ENCODE measurements at regions not wholly inside any gene's neighbourhood (a gene's known extent, or its start where the extent isn't known, plus 50 kb on each side); places are given as distances from the start of the nearest gene placed in this dataset.

DNA sequence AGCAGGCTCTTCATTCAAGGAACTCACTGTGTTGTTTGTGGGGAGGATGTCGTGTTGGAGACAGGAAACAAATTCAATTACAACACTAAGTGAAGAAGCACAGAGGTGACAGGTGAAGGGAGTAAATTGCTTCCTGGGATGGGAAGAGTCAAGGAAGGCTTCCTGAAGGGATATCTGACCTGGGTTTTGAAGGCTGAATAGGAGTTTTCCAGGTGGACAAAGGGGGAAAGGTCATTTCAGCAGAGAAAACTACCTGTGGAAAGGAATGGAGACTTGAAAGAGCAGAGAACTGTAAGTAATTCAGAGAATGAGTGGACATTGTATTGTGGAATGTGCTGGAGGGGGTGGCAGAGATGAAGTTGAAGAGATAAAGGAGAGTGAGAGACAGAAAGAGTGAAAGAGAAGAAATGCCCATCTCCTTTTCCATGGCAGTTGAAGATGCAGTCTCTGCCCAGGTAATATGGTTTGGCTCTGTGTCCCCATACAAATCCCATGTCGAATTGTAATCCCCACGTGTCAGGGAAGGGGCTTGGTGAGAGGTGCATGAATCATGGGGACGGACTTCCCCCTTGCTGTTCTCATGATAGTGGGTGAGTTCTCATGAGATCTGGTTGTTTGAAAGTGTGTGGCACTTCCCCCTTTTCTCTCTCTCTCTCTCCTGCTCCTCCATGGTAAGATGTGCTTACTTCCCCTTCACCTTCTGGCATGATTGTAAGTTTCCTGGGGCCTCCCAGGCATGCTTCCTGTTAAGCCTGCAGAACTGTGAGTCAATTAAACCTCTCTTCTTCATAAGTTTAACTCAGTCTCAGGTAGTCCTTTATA is 205.7 kb upstream of the BCOR start:
- DNase-seq (peak; percentile 29), ATAC-seq (ENCODE audit: low read depth) (peak; percentile 31)
- H3K4me1 ChIP-seq (ENCODE audit: control insufficient read depth in 2 of 2, insufficient read depth in 2 of 2, low read length in 2 of 2) = peaks cover 8 to 15% of the 10 kb centered on the region in 2 donors
- H3K9me3 Mint-ChIP-seq (ENCODE audit: insufficient read depth) = no peaks in the 10 kb centered on the region
- H3K36me3 ChIP-seq (replicated peaks in 1 of 2; ENCODE audit: control extremely low read depth in 1 of 2, control insufficient read depth in 1 of 2, extremely low read depth in 1 of 2, insufficient read depth in 2 of 2, low read length in 1 of 2) = no peaks in the 10 kb centered on the region
- TF ChIP-seq, protein P1, sequence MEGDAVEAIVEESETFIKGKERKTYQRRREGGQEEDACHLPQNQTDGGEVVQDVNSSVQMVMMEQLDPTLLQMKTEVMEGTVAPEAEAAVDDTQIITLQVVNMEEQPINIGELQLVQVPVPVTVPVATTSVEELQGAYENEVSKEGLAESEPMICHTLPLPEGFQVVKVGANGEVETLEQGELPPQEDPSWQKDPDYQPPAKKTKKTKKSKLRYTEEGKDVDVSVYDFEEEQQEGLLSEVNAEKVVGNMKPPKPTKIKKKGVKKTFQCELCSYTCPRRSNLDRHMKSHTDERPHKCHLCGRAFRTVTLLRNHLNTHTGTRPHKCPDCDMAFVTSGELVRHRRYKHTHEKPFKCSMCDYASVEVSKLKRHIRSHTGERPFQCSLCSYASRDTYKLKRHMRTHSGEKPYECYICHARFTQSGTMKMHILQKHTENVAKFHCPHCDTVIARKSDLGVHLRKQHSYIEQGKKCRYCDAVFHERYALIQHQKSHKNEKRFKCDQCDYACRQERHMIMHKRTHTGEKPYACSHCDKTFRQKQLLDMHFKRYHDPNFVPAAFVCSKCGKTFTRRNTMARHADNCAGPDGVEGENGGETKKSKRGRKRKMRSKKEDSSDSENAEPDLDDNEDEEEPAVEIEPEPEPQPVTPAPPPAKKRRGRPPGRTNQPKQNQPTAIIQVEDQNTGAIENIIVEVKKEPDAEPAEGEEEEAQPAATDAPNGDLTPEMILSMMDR (IDR thresholded peaks at IDR 0.05) = no peak
- TF ChIP-seq EZH2 (IDR thresholded peaks at IDR 0.05; ENCODE audit: borderline replicate concordance, insufficient read depth, low read depth, low read length, poor library complexity, severe bottlenecking) = no peak
- peaks cover 0 to 18% (median 0%) of the 10 kb centered on the region in 3 donors for H3K9me3 ChIP-seq (ENCODE audit: control extremely low read depth in 1 of 3, control insufficient read depth in 2 of 3, insufficient read depth in 1 of 3, low read length in 2 of 3)
- WGBS (ENCODE audit: insufficient coverage) = no CpG with 5 or more reads among the region's 4 CpGs
- H3K4me1 Mint-ChIP-seq = peaks cover 28% of the 10 kb centered on the region
- no peak overlapping the region for H3K27ac ChIP-seq (ENCODE audit: low read length in 2 of 2)
- no peaks in the 10 kb centered on the region for H4K20me1 ChIP-seq (ENCODE audit: control insufficient read depth, insufficient read depth, low read length, poor library complexity, severe bottlenecking)
- no peak overlapping the region for H3K4me3 ChIP-seq (ENCODE audit: control extremely low read depth in 1 of 5, extremely low read depth in 1 of 5, insufficient read depth in 1 of 5, low read depth in 2 of 5, low read length in 4 of 5)
- ChIA-PET CTCF (no interaction called here), POLR2A (no interaction called here)
- intact Hi-C loops (cut with micrococcal nuclease) = no loop called here
- no peaks in the 10 kb centered on the region for H3K27me3 Mint-ChIP-seq
- H2AFZ ChIP-seq (ENCODE audit: insufficient read depth, low read depth, low read length, poor library complexity, severe bottlenecking) = no peak overlapping the region
- peak overlapping the region; percentile 30 for H3K4me3 Mint-ChIP-seq
- H3K27me3 ChIP-seq (replicated peaks in 1 of 4; ENCODE audit: control extremely low read depth in 1 of 4, control insufficient read depth in 3 of 4, insufficient read depth in 4 of 4, low read length in 3 of 4) = no peaks in the 10 kb centered on the region
- H3K4me2 ChIP-seq (replicated peaks; ENCODE audit: low read depth, low read length, poor library complexity, severe bottlenecking) = no peak overlapping the region
- H3K27ac Mint-ChIP-seq = peak overlapping the region; percentile 1
- no peak overlapping the region for H3K9ac ChIP-seq (ENCODE audit: low read length)
- H3K79me2 ChIP-seq (ENCODE audit: control insufficient read depth, insufficient read depth, low read length) = no peaks in the 10 kb centered on the region

DNA sequence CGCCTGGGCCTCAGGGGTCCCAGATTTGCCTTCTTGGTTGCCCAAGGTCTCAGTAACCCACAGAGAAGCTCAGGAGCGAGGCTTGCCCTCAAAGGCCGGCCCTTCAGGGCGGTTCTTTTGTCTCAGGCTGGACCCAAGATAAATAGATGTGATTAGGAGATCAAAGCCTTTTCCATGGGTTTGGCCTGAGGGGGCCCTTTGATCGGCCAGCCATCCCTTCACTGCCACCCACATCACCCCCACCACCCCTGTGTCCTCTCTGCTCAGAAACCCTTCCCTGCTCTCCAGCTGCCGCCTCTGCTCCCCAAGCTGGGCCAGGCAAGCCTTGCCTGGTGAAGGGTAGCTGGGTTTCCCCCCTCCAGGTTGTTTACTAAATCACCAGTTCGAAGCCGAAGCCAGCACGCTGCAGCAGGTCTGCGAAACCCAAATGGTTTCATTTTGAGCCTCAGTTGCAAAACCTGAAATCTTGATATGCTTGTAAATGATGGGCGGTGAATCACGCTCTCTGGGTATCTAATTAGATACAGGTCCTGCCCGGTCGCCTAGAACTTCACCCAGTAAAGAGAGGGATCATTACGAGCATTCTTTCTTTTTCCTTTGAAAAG is 202.6 kb upstream of the BCOR start:
- CTCF ChIA-PET = no interaction called here
- H3K27ac Mint-ChIP-seq = no peak overlapping the region

More for the DNA sequence above, 202.6 kb upstream of the BCOR start:
- H3K4me3 Mint-ChIP-seq = peak overlapping the region; percentile 49
- POLR2A ChIA-PET = interaction anchor here (0.6 kb wide), 1 partner anchor 883 kb away, joined by 6 read pairs; no protein-coding TSS in a partner anchor
- 70% methylated on average over 3 of the region's 15 CpGs for WGBS (ENCODE audit: insufficient coverage)
- H3K27me3 Mint-ChIP-seq = no peaks in the 10 kb centered on the region
- Histone ChIP-seq H3K27me3 (replicated peaks in 1 of 4; ENCODE audit: control extremely low read depth in 1 of 4, control insufficient read depth in 3 of 4, insufficient read depth in 4 of 4, low read length in 3 of 4) (no peaks in the 10 kb centered on the region), H3K4me3 (ENCODE audit: control extremely low read depth in 1 of 5, extremely low read depth in 1 of 5, insufficient read depth in 1 of 5, low read depth in 2 of 5, low read length in 4 of 5) (no peak overlapping the region), H3K36me3 (replicated peaks in 1 of 2; ENCODE audit: control extremely low read depth in 1 of 2, control insufficient read depth in 1 of 2, extremely low read depth in 1 of 2, insufficient read depth in 2 of 2, low read length in 1 of 2) (no peaks in the 10 kb centered on the region), H3K9me3 (ENCODE audit: control extremely low read depth in 1 of 3, control insufficient read depth in 2 of 3, insufficient read depth in 1 of 3, low read length in 2 of 3) (peaks cover 0 to 14% (median 0%) of the 10 kb centered on the region in 3 donors), H4K20me1 (ENCODE audit: control insufficient read depth, insufficient read depth, low read length, poor library complexity, severe bottlenecking) (no peaks in the 10 kb centered on the region), H3K9ac (ENCODE audit: low read length) (no peak overlapping the region), H2AFZ (ENCODE audit: insufficient read depth, low read depth, low read length, poor library complexity, severe bottlenecking) (peak overlapping the region; percentile 10), H3K27ac (ENCODE audit: low read length in 2 of 2) (no peak overlapping the region), H3K4me2 (replicated peaks; ENCODE audit: low read depth, low read length, poor library complexity, severe bottlenecking) (no peak overlapping the region), H3K79me2 (ENCODE audit: control insufficient read depth, insufficient read depth, low read length) (no peaks in the 10 kb centered on the region), H3K4me1 (ENCODE audit: control insufficient read depth in 2 of 2, insufficient read depth in 2 of 2, low read length in 2 of 2) (peaks cover 8 to 15% of the 10 kb centered on the region in 2 donors)
- ATAC-seq (ENCODE audit: low read depth) (peak; percentile 39), DNase-seq (peak; percentile 7)
- peaks cover 28% of the 10 kb centered on the region for H3K4me1 Mint-ChIP-seq
- TF ChIP-seq, protein P1 (IDR thresholded peaks at IDR 0.05) = no peak
- TF ChIP-seq EZH2 (IDR thresholded peaks at IDR 0.05; ENCODE audit: borderline replicate concordance, insufficient read depth, low read depth, low read length, poor library complexity, severe bottlenecking) = no peak
- H3K9me3 Mint-ChIP-seq (ENCODE audit: insufficient read depth) = no peaks in the 10 kb centered on the region
- intact Hi-C loops (cut with micrococcal nuclease) = no loop called here
